Activated CD8-positive, alpha-beta memory T cell treated with anti-CD3 and anti-CD28 coated beads, Interleukin-2, amount 50 U/mL, for 24 hours (primary cell): ENCODE measurements at regions not wholly inside any gene's neighbourhood (a gene's known extent, or its start where the extent isn't known, plus 50 kb on each side); places are given as distances from the start of the nearest gene placed in this dataset.

Experiments used
- DNase-seq: peaks from one replicate; pipeline ENCODE4 v3.0.0-alpha.2; 2020; ENCODE audit errors: extremely low read depth

GRCh38 chr17:79218825-79219200 lies 144.2 kb downstream of the ENGASE start:
- no peak for DNase-seq

DNA sequence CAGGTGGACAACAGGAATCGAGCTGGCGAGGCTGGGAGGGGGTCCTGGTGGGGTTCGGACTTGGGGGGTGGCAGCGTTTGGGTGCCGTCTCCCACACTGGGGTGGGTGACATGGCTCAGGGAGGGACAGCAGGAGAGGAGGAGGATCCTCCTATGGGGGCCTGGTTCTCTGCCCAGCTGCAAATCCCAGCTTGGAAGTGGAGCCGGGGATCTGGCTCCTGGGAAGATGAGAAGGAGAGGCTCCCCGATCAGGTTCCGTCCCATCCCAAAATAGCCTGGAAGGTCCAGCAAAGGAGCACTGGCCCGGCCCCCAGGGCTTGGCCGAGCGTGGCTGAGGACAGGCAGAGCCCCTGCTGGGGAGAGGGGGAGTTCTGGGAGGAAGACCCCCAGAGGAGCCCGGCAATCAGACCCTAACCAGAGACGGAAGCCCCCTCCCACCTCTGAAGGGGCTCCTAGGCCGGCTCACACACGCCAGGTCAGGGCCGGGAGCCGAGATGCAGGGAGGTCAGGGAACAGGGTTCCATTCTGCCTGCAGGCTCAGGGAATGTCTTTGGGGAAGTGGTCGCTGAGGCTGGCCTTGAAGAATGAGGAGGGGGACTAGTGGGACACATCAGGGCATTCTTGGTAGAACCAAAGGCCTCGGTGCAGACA lies 143.7 kb downstream of the ENGASE start:
- no peak for DNase-seq

- DNase-seq = no peak
Measured at GRCh38 chr17:79217473-79218135, 143.0 kb downstream of the ENGASE start.

DNA sequence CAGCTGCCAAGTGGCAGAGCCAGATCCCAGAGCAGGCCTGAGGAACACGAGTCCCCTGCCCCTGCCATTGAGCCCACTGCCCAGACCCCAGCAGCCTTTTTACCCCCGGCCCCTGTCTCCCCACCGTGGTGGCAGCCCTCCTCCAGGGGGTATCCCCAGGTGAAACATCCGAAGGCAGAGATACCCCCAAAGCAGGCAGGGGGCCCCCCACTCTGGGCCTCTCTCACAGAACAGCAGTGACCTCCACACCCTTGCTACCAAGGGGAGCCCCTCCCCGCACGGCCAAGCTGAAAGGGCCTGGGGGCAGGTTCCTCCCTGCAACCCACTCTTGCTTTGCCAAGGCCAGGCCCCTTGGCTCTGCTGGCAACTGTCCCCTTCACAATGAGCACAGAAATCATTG lies 142.2 kb downstream of the ENGASE start:
- DNase-seq = no peak

GRCh38 chr17:79216391-79216790 lies 141.8 kb downstream of the ENGASE start:
- DNase-seq = no peak

- no peak for DNase-seq
Measured at GRCh38 chr17:79215631-79216030, 141.0 kb downstream of the ENGASE start.

- no peak for DNase-seq
Measured at GRCh38 chr17:79214940-79215604, 140.4 kb downstream of the ENGASE start.

- DNase-seq = no peak
Measured at GRCh38 chr17:79214459-79214858, 139.8 kb downstream of the ENGASE start.

DNA sequence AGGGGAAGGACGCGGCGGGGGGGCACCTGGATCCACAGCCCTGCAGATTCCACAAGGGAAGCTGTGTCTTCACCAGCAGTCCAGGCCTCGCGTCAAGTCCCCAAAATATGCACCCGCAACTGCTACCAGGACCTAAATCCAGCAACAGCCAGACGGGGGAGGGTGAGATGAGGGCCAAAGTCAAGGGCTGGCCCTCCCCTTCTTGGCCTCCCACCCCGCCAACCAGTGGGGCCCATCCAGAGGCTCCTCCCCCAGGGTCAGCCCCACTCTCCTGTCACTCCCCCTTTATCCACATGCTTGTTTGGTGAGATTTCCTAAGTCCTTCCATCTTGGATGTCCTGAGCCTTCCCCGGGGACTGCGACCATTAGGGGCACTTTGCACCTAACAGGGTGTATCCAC lies 138.7 kb downstream of the ENGASE start:
- no peak for DNase-seq

DNA sequence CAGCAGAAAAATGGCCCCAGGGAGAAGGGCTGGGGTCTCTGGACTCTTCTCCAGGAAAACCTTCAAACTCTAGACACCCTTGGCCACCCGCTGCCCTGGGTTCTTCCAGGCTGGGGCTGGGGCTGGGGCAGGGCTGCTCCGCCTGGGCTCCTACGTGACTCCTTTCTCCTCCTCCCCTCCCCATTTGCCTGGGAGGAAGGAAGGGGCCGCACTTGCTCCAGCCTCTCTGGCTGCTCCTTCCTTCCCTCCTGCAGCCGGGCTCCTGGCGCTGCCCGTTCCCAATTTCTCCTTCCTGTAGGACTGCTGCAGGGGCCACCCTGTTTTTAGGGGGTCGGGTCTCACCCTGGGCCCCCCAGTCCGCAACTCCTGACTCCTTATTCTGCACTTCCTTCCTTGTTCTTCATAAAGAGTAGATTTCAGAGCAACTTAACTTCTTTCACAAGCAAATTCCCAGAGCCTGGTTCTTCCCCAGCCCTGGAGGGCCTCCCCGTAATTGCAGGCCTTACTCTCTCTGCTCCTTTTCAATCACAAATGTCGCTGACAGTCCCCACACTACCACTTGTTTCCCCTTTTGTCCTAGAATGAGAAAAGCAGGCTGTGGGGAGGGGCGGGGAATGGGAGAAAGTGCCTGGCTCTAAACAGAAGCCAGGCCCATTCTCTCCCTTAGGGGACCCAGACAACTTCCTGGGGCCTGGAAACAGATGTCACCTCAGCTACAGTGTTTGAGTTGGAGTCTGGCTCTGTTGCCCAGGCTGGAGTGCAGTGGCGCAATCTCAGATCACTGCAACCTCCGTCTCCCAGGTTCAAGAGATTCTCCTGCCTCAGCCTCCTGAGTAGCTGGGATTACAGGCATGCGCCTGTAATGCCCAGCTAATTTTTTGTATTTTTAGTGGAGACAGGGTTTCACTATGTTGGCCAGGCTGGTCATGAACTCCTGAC lies 137.8 kb downstream of the ENGASE start:
- no peak for DNase-seq

GRCh38 chr17:79211061-79211770 lies 136.6 kb downstream of the ENGASE start:
- DNase-seq = no peak

- no peak for DNase-seq
Measured at GRCh38 chr17:79210638-79211037, 136.0 kb downstream of the ENGASE start.

DNA sequence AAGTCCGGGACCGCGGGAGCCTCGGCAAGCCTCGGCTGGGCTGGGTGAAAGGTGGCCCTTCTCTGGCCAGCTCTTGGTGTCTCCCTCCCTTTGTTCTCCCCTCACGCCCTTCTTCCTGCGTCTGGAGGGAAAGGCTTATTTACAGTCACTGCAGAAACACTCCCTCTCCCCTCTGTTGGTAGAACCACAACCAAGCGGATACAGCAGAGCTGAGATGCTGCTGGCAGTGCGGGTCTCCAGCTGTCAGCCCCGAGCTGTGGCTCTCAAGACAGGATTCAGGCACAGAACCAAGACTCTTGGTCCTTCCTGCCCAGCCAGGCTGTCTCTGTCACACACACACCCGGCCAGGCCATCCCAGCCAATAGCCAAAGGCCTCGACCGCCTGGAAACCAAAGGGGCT lies 133.3 kb downstream of the ENGASE start:
- no peak for DNase-seq

- no peak for DNase-seq
Measured at GRCh38 chr17:79205688-79206205, 131.1 kb downstream of the ENGASE start.

- DNase-seq = no peak
Measured at GRCh38 chr17:79204261-79204660, 129.6 kb downstream of the ENGASE start.

GRCh38 chr17:79203657-79204056 lies 129.0 kb downstream of the ENGASE start:
- no peak for DNase-seq

GRCh38 chr17:79203016-79203415 lies 128.4 kb downstream of the ENGASE start:
- DNase-seq = no peak

- DNase-seq = no peak
Measured at GRCh38 chr17:79202480-79202879, 127.9 kb downstream of the ENGASE start.

DNA sequence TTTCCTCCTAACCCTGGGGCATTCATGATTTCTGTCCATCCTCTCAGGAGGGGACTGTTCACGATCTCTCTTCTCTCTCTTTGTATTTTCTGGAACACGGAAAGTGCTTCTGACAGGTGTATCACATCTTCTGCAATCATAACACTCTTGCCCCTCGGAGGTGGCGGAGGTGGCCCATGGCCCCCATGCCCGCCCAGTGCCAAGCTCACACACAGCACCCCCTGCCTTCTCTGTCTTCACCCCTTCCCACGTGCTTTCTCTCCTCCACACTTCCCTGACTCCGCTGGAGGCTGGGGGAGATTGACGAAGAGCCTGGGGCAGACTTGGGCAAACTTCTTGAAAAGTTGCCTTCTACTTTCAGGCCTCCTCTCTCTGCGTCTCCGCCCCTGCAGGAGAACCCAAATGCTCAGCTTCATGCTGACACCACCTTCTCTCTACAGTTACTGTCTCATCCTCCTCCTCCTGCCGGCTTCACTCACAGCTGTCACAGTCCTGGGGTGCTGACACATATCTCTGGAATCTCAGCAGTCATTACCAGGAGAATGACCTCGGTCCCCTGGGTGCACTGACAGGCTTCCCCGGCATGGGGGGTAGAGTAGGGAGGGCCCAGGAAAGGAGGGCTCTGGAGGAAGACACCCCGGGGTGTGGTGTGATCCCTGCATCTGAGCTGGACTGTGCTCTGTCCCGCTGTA lies 127.1 kb downstream of the ENGASE start:
- no peak for DNase-seq

GRCh38 chr17:79201119-79201518 lies 126.5 kb downstream of the ENGASE start:
- DNase-seq = no peak

- DNase-seq = no peak
Measured at GRCh38 chr17:79196913-79197312, 122.3 kb downstream of the ENGASE start.
